ENCODE measurements at regions not wholly inside any gene's neighbourhood (a gene's known extent, or its start where the extent isn't known, plus 50 kb on each side); places are given as distances from the start of the nearest gene placed in this dataset.
"Not testable (repeated sequence)": the region's sequence is repeated elsewhere in the genome, so short reads cannot be mapped to it uniquely, and the experiment has no call there.

- not testable (repeated sequence) for DNase-seq (ENCODE audit: low spot score)
Measured at GRCh38 chr6:140704008-140704407, 1329.6 kb upstream of the CITED2 start.

- no peak for DNase-seq (ENCODE audit: low spot score)
Measured at GRCh38 chr6:140697585-140697984, 1323.1 kb upstream of the CITED2 start.

DNA sequence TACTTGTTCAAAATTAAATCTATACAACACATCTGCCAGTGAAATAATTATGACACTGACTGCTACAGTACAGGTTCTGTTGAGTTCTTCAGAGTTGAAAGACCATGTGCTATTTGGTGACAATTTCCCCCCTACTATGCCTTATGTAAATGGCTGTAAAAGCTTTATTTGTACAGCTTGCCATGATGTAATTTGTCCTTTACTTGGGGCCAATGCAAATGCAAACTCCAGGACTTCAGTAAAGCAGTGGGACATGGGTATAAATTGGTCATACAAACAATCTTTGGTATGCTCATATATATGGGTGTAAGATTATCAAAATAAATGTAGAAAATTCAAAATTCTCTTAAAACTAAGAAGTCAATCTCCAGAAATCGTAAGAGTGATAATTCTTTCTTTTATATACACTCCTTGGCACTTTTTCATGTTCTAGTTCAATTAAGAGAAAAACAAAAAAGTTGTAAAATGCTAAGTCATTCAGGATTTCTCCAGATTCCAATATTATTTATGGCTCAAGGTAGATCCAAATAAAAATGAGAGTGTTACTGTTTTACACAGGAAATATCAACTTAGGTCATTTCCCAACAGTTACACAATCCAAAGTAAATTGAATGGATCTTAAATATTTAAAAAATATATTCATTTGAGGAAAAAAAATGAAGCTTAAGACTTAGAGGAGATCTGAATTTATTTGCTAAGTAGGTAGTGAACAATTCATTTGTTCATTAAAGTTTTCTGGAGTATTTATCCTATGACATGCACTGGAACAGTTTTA, 1310.5 kb upstream of the CITED2 start:
- no peak for DNase-seq (ENCODE audit: low spot score)

DNA sequence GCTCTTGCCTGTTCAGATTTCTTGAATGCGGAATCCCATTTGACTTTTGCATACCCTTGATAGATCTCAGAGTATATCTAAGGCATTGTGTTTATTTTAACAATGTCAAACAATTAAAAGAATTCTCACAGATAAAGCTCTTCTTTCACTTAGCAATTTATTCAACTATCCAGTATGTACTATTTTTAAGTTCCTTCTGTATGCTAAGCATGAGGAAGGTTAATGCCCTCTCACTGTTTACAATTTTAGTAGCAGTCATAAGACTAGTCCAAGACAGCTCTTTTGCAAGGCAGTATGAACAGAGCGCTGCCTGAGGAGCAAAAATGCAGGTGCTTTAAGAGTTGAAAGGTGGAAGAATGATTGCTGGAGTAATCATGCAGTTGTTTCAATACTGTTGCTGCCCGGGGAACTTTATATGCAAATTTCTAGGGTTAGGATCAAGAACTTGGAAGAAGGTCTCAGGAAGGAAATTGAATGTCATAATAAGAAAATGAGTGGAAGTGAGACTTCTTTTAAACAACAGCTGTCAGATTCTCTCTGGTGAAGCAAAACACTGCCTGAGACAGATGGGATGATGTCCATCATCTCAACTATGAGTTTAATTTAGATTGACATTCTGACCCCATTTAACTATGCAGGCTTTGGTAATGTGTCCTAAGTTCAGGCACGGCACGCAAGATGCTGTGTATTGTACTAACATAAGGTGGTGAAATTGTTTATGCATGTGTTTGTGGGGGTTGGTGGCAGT, 1303.5 kb upstream of the CITED2 start:
- no peak for DNase-seq (ENCODE audit: low spot score)

- DNase-seq (ENCODE audit: low spot score), result no peak
Measured at GRCh38 chr6:140671926-140672325, 1297.5 kb upstream of the CITED2 start.

DNA sequence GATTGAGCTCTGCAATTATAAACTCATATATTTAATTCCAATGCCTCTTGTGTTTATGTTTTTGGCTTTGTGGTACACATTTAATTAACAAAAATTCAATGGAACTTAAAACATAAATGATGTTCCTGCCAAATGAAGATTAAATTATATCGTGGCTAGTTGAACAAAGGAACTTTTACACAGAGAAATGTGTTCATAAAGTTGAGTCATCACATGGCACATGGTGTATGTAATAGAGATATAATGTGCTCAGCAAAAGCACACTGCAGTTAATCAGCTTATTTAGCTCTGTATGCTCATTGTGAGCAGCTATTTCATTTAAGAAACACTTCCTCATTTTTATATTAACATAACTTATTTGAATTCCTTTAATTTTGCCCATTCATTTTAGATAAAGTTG, 1295.6 kb upstream of the CITED2 start:
- no peak for DNase-seq (ENCODE audit: low spot score)

DNA sequence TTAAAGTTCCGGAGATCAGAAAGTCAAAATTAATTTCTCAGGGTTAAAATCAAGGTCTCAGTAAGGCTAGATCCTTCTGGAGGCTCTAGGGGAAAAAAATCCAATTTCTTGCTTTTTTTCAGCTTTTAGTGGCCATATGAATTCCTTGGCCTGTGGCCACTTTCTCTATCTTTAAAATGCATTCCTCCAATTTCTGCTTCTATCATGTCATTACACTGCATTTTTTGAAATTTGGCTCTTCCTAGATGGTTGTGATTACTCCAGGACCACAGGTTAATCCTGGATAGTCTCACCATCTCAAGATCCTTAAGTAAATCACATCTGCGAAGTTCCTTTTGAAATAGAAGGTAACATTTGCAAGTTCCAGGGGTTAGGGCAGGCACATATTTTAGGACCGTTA, 1294.9 kb upstream of the CITED2 start:
- DNase-seq (ENCODE audit: low spot score), result no peak

DNA sequence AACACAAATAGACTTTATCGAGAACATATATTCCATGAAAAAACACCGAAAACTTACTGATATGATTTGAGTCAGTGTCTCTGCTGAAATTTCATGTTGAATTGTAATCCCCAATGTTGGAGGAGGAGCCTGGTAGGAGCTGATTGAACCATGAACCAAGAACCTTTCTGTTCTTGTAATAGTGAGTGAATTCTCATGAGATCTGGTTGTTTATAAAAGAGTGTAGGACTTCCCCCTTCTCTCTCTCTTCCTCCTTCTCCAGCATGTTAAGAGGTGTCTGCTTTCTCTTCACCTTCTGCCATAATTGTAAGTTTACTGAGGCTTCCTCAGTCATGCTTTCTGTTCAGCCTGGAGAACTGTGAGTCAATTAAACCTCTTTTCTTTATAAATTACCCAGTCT, 1289.3 kb upstream of the CITED2 start:
- no peak for DNase-seq (ENCODE audit: low spot score)

DNA sequence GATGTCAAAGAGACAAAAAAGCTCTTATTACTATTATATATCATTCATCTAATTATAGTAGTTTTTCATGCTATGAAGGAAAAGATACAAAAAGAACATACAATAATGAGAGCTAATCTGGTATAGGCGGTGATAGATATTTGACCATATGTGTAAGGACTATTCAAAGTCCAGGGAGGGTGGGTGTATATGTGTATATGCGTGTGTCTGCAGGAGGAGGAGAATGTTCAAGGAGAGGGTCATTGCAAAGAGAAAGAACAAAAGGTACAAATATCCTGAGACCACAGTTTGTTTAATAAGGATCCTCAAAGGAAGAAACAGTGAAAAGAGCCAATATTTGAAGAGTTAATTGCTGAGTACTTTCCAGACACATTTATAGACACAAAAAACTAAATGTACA, 1288.6 kb upstream of the CITED2 start:
- DNase-seq (ENCODE audit: low spot score), result no peak

GRCh38 chr6:140661691-140662090, 1287.2 kb upstream of the CITED2 start:
- DNase-seq (ENCODE audit: low spot score), result no peak

- DNase-seq (ENCODE audit: low spot score), result no peak
Measured at GRCh38 chr6:140660295-140660694, 1285.8 kb upstream of the CITED2 start.

- DNase-seq (ENCODE audit: low spot score), result no peak
Measured at GRCh38 chr6:140653972-140654371, 1279.5 kb upstream of the CITED2 start.

DNA sequence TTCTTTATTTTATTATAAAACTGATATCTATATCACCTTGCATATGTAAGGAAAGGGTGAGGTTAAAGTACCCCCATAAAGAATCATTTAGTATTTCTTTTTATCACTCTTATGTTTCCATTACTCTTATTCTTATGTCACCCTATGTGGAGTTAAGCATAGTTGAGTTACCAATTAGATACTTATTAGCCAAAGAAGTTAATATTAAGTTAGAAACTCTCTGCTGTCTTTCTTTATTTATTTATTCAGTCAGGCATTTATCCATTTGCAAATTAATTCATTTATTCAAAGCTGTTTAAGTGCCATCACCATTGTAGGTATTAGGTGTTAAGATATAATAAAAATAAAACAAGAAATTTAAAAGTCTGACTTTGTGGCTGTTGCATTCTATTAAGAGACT, 1279.1 kb upstream of the CITED2 start:
- no peak for DNase-seq (ENCODE audit: low spot score)

GRCh38 chr6:140649502-140649901, 1275.1 kb upstream of the CITED2 start:
- DNase-seq (ENCODE audit: low spot score), result not testable (repeated sequence)

DNA sequence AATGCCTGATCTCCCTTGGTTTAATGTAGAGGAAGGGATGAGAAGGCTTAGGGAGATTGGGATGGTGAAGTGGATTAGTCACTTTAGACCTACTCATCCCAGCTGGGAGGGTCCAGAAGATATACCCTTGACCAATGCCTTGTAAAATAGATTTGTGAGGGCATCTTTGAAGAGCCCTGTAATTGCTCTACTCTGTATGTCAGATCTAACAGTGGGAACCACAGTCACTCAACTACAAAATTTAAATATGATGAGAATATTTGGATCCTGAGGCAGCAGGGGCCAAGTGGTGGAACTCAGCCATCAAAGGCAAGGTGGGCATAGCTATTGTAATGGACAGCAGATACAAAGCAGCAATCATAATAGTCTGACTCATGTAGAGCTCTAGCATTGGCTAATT, 1272.9 kb upstream of the CITED2 start:
- DNase-seq (ENCODE audit: low spot score), result not testable (repeated sequence)

DNA sequence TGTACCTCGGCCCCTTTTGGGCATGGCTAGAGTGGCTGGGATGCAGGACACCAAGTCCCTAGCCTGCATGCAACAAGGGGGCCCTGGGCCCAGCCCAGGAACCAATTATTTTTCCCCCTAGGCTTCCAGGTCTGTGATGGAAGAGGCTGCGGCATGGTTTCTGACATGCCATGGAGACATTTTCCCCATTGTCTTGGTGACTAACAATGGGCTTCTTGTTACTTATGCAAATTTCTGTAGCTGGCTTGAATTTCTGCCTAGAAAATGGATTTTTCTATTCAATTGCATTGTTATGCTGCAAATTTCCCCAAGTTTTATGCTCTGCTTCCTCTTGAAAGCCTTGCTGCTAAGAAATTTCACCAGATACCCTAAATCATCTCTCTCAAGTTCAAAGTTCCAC, 1269.6 kb upstream of the CITED2 start:
- no peak for DNase-seq (ENCODE audit: low spot score)

DNA sequence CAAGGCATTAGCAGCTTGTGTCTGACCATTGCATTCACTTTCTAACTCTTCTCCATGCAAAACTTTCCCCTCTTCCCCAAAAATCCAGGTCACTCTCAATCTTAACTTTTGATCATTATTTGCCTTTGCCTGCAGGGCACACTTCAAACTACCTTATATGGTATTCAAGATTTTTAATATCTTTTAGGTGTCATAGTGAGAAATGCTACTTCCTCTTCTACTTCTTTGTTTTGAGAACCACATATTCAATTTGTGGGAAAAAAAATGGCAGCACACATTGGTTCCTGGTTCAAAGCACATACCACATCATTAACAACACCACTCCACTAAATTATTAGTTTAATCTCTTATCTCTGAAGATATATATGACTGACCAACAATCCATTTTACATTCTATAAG, 1267.0 kb upstream of the CITED2 start:
- DNase-seq (ENCODE audit: low spot score), result no peak

GRCh38 chr6:140636908-140637402, 1262.5 kb upstream of the CITED2 start:
- no peak for DNase-seq (ENCODE audit: low spot score)

DNA sequence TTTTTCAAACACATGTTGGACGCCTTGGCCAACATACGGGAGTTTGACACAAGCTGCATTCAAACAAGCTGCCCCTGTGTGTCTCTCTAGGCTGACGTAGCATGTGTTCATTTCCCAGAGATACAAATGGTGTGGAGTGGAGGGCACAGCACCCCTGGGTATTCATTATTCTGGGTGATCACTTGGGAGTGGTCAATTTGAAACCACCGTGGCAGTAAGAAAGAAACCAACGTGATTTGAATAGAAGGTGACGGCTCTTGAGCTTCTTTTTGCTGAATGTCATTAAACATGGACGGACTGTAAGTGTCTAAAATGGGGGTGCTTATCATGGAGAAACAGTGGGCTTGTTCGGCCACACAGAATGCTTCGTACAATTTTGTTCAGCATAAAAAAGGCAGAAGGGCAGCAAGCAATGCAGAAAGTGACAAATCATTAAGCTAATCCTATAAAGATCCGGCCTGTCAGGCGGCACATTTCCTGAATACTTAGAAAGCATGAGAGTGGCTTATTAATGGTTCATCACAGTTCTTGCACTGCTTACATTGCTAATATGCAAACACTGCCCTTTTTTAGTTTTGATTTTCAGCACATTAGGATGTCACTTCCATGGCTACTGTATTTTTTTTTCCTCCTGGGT, 1261.9 kb upstream of the CITED2 start:
- no peak for DNase-seq (ENCODE audit: low spot score)

DNA sequence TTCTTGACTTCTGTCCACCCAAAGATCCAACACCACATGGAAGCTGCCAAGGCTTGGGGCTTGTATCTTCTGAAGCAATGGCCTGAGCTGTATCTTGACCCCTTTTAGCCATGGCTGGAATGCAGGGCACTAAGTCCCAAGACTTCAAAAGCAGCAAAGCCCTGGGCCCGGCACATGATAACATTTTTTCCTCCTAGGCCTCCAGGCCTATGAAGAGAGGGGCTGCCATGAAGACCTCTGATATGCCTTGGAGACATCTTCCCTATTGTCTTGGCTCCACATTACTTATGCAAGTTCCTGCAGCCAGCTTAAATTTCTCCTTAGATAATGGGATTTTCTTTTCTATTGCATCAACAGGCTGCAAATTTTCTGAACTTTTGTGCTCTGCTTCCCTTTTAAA, 1252.6 kb upstream of the CITED2 start:
- no peak for DNase-seq (ENCODE audit: low spot score)

DNA sequence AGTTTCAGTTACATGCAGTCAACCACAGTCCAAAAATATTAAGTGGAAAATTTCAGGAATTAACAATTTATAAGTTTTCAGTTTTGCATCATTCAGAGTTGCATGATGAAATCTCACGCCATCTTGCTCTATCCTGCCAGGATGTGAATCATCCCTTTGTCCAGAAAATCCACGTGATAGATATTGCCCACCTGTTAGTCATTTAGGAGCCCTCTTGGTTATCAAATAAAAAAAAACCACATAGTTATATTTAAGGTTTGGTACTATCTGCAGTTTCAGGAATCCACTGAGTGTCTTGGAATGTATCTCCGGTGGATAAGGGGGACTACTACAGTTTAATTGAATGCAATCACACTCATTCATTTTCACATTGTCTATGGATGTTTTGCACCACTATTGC, 1249.0 kb upstream of the CITED2 start:
- DNase-seq (ENCODE audit: low spot score), result no peak

- DNase-seq (ENCODE audit: low spot score), result no peak
Measured at GRCh38 chr6:140620496-140620895, 1246.0 kb upstream of the CITED2 start.
